ENCODE measurements at regions not wholly inside any gene's neighbourhood (a gene's known extent, or its start where the extent isn't known, plus 50 kb on each side); places are given as distances from the start of the nearest gene placed in this dataset.

DNA sequence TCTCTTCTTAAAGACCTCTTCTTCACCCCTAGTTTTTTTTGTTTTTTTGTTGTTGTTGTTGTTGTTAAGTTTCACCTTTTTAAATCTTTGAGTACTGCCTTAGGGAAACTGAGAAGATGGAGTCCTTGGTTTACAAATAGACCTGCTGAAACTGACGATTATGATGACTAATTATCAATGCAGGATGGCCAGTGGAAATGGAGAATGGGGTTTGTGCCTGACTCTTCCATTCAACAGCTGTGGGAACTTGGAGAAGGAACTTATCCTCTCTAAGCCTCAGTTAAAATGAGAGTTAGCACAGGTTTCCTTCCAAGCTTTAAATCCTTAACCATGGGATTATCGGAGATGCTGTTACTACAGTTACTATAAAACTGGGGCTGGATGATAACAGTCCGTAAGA is 66.7 kb upstream of the PNMA1 start:
- DNase-seq (ENCODE audit: low read depth): no peak

DNA sequence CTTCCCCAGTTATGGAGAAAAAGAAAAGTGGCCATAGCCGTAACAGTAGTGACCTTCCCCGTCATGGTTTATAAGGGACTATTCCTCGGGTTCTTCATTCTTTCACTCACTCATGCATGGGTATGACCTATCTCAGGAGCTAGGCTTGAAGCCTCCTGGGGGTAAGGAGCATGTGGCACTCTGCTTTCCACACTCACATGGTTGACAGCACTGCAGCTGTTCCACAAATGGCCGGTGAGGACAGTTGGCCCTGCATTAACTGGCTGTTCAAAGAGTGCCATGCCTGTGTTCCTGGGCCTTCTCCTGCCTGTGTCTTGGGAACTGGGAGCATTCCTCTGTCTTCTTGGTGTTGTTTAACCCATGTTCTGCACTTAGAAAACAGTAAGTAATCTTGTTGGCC is 66.2 kb upstream of the PNMA1 start:
- no peak for DNase-seq (ENCODE audit: low read depth)

DNA sequence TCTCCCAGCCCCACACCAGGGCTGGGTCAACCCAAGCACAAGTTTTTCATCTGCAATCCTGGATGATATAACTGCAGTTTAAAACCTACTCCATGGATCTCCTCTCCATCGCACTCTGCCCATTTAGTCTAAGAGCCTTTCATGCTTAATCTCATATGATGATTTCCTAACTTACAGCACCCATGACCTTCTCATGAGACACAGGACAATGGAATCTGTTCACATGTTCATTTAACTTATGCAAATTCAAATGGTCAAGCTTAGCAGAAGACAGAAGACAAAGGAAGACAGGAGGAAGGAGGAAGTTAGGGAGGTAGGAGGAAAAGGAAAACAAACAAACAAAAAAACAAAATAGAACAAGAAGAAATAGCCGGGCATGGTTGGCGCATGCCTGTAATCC is 64.6 kb upstream of the PNMA1 start:
- DNase-seq (ENCODE audit: low read depth): no peak

DNA sequence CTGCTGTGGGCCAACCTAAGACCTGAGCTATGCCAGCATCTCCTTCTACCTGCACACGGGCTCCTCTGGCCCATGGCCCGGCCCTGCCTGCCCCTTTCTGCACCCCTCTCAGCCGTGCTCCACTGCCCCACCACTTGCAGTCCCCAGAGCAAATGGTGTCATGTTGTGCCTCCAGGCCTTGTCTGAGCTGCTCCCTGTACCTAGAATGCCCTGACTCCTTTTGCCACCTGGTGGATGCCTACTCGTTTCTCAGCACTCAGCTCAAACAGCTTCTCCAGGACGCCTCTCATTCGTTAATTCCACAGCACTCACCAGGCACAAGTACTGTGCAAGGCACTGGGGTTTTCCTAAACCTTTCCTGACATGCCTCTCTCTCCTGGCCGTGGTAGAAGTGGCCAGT is 63.2 kb upstream of the PNMA1 start:
- DNase-seq (ENCODE audit: low read depth): no peak

DNA sequence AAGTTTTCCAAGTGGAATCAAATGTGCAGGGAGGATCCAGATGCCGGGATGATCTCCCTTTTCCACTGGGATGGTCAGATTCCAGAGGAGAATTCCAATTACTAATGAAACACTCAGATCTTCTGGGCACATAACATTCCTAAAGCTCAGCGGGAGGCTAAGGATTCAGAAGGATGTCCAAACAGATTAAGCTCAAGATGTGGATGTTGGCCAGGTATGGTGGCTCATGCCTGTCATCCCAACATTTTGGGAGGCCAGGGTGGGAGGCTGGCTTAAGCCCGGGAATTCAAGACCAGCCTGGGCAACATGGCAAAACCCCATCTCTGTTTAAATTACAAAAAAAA is 62.0 kb upstream of the PNMA1 start:
- DNase-seq (ENCODE audit: low read depth): no peak

DNA sequence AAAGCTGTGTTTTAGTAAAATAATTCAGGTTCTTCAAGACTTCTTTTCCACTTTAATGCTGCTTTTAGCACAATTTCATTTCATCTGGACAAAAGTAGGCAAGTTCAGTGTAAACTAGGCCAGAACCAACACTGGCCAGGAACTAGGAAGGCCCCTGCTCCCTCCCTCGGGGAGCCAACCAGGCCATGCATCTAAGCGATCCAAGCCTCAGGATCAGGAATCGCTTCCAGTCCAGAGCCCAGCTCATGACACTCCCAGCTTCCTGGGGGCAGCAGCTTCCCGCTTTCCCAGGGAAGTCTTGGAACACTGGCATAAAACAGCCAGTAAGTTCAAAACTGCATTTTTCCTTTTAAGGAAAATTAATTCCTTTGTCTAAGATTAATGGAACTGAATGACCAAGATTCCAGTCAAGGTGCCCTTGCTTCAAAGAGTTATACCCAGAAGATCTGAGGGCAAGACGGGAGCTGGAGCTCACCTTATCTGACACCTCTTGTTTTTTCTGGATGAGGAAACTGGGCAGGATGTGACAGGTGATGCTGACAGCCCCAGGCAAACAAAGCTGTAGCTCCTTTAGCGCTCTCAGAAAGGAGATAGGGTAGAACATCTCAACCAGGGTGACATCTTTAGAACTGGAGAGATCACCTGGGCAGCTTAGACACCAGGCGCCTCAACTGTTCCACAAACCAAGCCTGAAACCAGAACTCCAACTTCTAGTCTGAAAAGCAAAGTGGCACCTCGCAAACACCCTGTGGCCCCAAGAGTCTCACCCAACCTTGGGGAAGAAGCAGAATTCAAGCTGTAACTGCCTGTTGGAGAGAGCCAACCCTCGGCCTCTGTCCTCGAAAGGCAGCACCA is 61.4 kb upstream of the PNMA1 start:
- no peak for DNase-seq (ENCODE audit: low read depth)

DNA sequence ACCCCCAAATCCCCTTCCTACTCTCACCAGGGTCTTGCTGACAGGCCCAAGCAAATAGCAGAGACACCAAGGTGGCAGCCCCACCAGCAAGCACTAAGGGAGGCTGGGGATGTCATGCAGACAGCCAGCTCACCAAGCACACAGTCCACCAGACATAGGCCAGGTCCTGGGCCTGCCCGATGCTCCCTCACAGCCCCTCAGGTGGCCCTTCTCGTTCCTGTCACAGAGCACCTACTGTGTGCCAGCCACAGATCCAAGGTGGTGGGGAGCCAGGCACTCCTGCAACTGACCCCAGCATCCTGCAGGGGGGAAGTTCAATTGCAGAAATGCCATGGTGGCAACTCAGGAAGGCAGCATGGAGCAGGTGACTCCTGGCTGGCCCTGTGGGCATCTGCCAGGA is 60.5 kb upstream of the PNMA1 start:
- no peak for DNase-seq (ENCODE audit: low read depth)

DNA sequence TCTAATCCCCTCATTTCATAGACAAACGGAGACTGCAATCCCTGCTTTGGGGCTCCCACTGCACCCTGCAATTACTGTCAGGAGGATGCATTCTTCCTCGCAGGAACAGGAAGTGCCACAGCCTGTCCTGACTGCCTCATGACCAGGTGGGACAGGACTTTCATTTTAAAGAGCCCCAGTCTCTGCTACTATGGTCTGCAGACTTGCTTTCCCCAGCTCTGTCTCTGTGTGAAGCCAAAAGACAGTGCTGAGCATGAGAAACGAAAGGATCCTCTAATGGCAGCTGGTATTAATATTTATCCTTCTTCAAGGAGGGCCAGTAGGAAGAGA is 60.0 kb upstream of the PNMA1 start:
- DNase-seq (ENCODE audit: low read depth): no peak

DNA sequence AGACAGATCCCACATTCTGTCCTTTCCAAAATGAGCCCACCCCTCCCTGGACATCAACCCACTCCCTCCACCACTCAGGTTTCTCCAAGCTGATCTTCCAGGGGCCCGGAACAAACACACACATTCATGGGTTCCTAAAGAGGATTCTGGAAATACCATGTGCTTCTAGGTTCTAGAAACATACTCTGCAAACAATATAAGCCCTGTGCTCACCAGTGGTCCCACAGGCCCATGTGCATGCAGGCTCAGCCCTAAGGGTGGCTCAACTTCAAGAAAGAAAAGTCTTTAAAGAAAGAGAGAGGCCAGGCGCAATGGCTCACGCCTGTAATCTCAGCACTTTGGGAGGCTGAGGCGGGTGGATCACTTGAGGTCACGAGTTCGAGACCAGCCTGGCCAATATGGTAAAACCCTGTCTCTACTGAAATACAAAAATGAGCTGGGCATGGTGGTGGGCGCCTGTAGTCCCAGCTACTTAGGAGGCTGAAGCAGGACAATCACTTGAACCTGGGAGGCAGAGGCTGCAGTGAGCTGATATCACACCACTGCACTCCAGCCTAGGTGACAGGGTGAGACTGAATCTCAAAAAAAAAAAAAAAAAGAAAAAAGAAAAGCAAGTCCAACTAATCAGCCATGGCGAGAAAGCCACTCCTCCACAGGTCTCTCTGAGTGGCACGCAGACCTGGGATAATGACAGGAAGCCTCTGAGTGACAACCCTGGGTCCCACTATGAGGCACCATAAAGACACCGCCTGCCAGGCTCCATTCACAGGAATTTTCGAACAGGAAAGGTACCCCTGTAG is 59.5 kb upstream of the PNMA1 start:
- DNase-seq (ENCODE audit: low read depth): no peak

DNA sequence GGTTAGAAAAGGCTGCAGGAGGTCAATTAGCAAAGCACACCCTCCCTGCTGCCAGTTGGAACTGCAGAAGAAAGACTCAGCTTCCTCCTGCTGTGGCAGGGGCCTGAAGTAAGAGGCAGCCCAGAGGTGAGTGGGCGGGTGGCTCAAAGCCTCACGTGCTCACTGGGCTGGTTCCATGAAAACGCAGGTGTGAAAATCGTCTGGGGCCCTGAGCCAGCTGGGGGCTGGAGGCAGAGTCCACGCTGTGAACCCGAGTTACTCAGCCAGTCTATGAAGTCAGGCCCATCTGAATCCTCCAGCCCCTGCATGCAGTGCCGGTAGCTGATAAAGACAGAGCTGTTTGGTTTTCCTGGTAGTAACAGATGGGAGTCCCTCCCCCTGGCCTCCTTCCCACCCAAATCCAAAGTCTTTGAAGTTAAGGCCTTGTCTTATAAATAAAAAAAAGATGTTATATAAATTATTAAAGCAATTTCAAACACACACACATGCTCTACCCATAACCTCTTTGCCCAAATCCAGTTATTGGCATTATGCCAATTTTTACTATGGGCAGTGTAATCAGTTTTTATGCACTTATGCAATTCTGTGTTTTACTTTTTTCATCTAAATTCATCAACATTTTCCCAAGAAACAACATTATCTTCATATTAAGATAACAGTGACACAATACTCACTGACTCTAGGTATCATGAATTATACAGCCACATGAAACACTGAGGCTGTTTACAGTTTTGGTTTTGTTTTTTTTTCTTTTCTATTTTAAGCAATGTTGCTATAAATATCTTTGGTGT is 57.9 kb upstream of the PNMA1 start:
- DNase-seq (ENCODE audit: low read depth): peak; percentile 42

DNA sequence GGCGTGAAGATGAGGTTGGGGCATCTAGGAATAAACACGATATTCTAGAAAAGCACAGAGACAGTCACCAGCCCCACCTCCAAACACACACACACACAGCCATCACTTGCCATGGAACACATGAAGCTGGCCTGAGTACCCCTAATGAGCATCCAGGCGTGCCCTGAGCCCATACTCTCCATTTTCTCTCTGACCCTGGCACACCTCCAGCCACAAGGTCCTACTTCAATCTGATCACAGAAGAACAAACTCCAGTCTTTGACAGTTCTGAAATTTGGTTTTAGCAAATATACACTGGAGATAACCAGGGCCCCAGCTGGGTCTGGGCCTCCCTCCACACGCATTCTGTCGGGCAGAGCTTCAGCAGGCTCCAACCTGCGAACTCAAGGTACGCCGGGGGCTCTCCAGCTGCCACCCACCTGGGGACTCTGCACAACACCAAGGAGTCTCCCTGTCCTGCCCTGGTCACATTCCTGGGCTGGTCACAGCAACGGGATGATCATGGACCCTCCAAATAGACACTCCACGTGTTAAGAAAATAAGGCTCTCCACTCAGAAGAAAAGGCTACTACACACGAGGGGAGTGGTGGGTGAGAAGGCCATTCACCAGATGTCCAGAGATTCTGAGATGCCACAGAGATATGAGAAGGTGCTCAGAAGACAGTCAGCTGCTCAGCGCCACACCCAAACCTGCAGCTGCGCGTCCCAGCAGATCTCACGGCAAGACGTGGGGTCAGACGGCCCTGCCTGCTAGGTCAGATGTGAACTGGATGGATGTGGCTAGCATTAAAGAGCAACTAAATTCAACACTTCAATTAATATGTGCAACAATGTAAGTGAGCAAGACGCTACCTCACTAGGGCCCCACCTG is 57.0 kb upstream of the PNMA1 start:
- DNase-seq (ENCODE audit: low read depth): no peak

DNA sequence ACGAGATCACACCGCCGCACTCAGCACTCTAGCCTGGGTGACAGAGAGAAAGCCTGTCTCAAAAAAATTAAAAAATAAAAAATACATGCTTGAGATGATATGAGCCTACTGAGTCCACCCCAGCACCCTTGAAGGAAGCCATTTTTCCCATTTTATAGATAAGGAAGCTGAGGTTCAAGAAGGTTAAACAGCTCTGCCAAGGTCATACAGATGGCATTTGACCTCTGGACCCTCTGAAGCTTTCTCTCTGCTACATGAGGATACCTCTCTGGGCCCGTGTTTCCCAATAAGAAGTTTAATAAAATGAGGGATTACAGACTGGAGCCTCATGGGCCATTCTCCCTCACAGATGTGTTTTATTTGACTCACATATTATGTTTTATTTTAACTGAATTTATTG is 53.9 kb upstream of the PNMA1 start:
- DNase-seq (ENCODE audit: low read depth): no peak

DNA sequence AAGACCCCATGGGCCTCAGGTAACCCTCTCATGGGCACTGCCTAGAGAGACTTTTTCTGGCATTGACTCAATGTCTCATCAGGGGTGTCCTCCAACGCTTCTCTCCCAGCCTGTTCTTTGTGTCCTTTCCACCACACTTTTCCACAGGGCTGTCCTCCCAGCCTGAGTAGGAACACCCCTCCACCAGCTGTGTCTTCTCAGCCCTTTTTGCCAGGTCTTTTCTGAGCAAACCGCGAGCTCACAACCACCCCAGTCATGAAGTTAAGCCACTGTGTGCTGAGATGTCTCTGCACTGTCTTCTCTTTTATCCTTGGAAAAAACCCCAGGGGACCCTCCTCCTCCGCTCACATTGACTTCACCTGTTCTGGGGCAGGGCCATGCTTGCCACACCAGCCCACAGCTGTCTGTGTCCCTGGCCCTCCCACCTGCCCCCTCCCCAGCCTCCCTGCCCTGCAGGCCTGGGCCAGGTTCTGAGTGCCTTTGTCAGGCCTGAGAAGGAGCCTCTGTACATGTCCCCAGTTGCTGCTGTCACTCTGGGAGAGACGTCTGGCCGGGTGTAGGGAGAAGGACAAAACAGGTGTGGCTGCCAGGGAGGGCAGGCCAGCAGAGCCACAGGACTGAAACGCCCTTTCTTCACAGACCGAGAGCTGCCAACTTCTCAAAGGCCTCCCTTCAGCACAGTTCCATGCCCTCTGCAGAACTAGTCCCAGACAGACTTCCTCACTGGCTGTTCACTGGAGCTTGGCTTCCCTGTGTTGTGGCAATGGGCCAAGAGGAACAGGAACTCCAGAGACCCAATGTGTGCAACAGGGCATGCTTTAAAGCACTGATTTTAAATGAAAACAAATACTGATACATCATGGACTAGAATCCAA is 50.5 kb upstream of the PNMA1 start:
- no peak for DNase-seq (ENCODE audit: low read depth)
